WTC11 (cell line): ENCODE measurements at regions not wholly inside any gene's neighbourhood (a gene's known extent, or its start where the extent isn't known, plus 50 kb on each side); places are given as distances from the start of the nearest gene placed in this dataset.

ENCODE experiments used
- ELF4 ChIP-seq: sonication (generic); formaldehyde crosslinking; IDR thresholded peaks from 2 replicates; pipeline ENCODE4 v1.8.1; 2022; ENCODE audit warnings: low read depth, mild to moderate bottlenecking, moderate library complexity, missing genetic modification reagents
- JUN ChIP-seq: sonication (generic); formaldehyde crosslinking; IDR thresholded peaks from 2 replicates; pipeline ENCODE4 v1.8.0; 2023; ENCODE audit warnings: mild to moderate bottlenecking, missing genetic modification reagents
- TCF7 ChIP-seq: sonication (generic); formaldehyde crosslinking; IDR thresholded peaks from 2 replicates; pipeline ENCODE4 v1.8.0; 2022; ENCODE audit warnings: mild to moderate bottlenecking, low read depth, missing genetic modification reagents, moderate library complexity
- ZNF263 ChIP-seq: sonication (generic); formaldehyde crosslinking; IDR thresholded peaks from 2 replicates; pipeline ENCODE4 v1.8.1; 2022; ENCODE audit warnings: low read depth, mild to moderate bottlenecking, moderate library complexity, missing genetic modification reagents
- ZSCAN18 ChIP-seq: fragments of 250-450 bp; sonication (Bioruptor Pico); IDR thresholded peaks from 2 replicates; pipeline ENCODE4 v2.1.2; 2022; ENCODE audit warnings: mild to moderate bottlenecking, moderate library complexity
- TF ChIP-seq, protein P1 (sequence below): fragments of 200-600 bp; IDR thresholded peaks from 2 replicates; pipeline ENCODE4 v1.8.0; 2022; ENCODE audit warnings: antibody characterized with exemption
- TF ChIP-seq, protein P2 (sequence below): sonication (generic); formaldehyde crosslinking; IDR thresholded peaks from 2 replicates; pipeline ENCODE4 v1.8.1; 2023; ENCODE audit warnings: mild to moderate bottlenecking, moderate library complexity, missing genetic modification reagents

GRCh38 chr3:99545941-99546580 is 92.3 kb upstream of the COL8A1 start:
- TF ChIP-seq ELF4 (CRISPR knock-in tag) (no peak), TCF7 (no peak), ZSCAN18 (CRISPR knock-in tag) (no peak), JUN (no peak), ZNF263 (no peak)
- TF ChIP-seq, protein P1, sequence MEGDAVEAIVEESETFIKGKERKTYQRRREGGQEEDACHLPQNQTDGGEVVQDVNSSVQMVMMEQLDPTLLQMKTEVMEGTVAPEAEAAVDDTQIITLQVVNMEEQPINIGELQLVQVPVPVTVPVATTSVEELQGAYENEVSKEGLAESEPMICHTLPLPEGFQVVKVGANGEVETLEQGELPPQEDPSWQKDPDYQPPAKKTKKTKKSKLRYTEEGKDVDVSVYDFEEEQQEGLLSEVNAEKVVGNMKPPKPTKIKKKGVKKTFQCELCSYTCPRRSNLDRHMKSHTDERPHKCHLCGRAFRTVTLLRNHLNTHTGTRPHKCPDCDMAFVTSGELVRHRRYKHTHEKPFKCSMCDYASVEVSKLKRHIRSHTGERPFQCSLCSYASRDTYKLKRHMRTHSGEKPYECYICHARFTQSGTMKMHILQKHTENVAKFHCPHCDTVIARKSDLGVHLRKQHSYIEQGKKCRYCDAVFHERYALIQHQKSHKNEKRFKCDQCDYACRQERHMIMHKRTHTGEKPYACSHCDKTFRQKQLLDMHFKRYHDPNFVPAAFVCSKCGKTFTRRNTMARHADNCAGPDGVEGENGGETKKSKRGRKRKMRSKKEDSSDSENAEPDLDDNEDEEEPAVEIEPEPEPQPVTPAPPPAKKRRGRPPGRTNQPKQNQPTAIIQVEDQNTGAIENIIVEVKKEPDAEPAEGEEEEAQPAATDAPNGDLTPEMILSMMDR, result no peak
- TF ChIP-seq, protein P2, sequence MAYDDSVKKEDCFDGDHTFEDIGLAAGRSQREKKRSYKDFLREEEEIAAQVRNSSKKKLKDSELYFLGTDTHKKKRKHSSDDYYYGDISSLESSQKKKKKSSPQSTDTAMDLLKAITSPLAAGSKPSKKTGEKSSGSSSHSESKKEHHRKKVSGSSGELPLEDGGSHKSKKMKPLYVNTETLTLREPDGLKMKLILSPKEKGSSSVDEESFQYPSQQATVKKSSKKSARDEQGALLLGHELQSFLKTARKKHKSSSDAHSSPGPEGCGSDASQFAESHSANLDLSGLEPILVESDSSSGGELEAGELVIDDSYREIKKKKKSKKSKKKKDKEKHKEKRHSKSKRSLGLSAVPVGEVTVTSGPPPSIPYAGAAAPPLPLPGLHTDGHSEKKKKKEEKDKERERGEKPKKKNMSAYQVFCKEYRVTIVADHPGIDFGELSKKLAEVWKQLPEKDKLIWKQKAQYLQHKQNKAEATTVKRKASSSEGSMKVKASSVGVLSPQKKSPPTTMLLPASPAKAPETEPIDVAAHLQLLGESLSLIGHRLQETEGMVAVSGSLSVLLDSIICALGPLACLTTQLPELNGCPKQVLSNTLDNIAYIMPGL (CRISPR knock-in tag), result no peak
